ENCODE measurements at regions not wholly inside any gene's neighbourhood (a gene's known extent, or its start where the extent isn't known, plus 50 kb on each side); places are given as distances from the start of the nearest gene placed in this dataset.
"Not testable (repeated sequence)": the region's sequence is repeated elsewhere in the genome, so short reads cannot be mapped to it uniquely, and the experiment has no call there.

DNA sequence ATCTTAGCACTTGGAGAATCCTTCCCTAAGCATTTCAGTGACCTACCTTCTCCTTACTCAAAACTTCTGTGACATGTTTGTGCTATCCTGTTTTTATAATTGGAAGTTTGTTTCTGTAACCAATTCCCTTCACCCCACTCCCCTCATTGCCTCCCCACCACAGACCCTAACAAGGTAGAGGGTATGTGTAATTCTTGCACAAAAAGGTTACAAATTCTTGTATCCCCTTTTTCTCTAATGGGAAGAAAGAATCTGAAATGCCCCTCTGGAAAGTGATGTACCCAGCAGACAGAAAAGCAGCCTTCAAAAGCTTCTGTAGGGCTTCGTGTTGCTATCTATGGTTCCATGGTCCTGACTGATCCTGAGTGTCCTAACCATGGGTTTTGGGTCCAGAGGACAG lies 111.7 kb upstream of the TMEM170B start:
- DNase-seq = no peak

DNA sequence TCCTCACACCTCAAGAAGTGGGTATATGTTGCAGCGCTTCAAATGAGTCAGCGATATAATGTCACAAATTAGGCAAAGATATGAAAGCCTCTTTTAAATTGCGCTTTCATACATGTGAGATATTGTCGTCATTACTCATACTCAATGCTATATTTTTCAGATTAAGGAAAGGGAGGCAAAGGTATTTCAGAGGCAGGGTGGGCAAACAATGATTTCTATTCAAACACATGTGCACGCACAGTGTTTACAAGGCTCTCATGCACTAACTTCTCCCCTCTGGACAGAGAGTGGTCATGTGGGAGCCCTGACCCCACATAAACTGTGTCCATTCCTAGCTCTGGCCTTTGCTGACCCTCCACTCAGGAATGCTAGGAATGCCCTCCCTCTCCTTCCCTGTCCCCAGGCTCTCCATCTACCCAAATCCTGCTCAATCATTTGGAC lies 112.1 kb upstream of the TMEM170B start:
- no peak for DNase-seq

DNA sequence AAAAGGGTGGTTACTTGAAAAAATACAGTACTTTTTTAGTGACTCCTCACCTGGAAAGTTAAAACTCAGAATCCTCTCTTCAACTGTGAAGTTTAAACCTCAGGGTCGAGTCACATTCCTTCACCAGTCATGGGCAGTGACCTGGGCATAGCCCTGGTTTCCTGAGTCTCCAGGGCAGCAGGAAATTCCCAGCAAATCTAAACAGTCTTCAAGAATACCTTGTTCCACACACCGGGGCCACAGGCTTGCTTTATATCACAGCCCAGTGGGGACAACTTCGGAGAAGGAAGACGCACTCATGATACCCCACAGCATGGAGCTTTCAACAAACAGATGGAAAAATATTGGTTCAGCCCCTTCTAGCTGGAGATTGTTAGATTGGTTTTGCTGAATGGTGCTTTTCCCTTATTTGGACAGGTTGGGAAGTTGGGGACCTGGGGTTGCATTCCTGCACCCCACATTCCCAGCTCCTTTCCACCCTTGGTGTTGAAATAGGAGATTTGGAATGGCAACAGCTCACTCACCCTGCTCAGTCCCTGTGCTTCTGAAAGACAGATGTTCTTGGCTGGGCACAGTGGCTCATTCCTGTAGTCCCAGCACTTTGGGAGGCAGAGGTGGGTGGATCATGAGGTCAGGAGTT lies 113.0 kb upstream of the TMEM170B start:
- no peak for DNase-seq

DNA sequence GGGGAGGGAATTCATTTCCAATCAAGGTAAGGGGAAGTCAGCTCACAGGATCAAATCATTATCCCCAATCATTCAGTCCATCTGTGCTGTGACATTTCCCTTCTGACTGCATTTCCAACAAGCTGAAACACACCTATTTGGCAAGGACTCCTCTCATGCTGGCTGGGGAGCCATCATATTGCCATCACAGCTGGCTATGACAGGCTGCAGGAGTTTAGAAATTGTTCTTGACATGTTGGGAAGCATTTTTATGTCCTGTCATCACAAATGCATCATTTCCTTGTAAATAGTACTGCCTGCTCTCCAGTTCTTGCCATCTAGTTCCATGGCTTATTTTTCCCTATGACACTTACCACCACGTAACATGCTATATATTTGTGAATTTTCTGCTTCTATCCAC lies 113.9 kb upstream of the TMEM170B start:
- no peak for DNase-seq

DNA sequence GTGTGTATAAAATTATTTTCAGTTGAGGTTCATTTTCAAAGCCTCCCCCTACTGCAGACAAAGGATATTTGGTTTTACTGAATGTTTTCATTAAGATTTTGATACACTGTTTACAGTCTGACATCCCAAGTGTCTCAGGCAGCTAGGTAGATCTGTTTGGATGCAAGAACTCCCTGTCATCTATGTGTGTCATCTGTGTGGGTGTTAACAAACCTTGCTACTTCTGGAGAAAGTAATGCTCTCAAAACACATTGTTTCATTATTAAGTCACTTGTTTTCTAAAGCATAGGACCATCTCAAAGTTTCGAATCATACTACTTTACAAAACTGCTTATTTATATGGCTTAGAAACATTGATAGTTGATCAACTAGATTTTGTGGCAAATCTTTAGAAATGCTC lies 114.5 kb upstream of the TMEM170B start:
- no peak for DNase-seq

DNA sequence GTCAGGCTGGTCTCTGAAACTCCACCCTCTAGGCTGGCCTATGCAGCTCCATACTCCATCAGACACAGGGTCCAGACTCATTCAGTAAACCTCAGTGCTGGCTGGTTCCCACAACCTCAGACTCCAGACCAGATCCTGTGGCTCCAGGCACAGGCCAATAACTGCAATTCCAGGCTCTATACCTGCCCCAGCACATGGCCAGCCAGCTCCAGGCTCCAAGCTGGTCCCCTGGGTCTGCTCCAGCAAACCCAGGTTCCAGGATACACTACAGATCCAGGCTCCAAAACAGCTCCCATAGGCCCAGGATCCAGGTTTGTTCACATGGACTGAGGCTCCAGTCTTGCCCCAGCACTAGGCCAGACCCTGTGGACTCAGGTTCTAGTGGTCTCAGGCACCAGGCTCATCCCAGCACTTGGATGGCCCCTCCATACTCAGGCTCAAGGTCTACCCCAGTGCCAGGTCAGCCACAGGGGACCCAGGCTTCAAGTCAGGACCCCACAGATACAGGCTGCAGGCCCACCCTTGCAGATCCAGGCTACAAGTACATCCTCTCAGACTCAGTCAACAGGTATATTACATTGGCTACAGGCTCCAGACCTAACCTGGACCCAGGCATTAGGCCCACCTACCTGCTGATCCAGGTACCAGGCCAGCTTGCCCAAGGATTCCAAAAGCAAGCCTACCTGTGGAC lies 117.6 kb upstream of the TMEM170B start:
- DNase-seq = no peak

DNA sequence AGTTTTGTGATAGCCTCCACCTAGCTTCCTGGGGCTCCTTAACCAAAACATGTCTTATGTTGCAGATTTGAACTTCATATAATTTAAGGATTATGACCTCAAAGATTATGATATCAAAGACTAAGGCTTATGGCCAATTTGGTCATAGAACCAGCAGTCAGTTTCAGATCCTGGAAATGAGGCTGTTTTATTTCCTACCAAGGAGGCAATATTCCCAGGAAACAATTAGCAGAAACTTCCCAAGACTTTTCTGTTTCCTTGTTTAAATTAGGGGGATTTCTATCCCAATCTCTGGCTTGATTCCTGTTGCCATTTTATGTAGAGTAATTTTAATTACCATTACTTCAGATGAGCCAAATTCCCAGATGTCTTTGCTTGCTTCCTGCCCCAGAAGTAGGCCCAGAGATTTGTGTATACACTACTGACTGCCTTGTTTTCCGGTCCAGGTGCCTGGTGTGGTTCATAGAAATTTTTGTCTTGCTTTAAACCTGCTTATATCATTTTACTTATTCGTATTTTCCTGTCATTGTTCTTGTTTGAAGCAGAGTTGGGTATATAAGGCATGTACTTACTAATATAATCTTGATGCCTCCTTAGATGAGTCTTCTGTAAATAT lies 119.2 kb upstream of the TMEM170B start:
- no peak for DNase-seq

DNA sequence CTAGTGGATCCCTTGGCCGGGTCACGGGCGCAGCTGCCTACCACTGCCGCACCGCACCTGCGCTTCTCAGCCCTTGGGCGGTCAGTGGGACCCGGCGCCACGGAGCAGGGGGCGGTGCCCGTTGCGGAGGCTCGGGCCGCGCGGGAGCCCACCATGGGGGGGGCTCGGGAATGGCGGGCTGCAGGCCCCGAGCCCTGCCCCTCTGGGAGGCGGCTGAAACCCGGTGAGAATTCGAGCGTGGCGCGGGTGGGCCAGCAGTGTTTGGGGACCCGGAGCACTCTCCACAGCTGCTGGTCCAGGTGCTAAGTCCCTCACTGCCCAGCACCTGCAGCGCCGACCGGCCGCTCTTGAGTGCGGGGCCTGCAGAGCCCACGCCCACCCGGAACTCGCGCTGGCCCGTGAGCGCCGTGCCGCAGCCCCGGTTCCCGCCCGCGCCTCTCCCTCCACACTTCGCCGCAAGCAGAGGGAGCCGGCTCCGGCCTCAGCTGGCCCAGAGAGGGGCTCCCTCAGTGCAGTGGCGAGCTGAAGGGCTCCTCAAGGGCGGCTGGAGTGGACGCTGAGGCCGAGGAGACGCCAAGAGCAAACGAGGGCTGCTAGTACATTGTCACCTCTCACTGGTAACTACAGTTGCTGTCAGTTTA lies 120.5 kb upstream of the TMEM170B start:
- DNase-seq = no peak

DNA sequence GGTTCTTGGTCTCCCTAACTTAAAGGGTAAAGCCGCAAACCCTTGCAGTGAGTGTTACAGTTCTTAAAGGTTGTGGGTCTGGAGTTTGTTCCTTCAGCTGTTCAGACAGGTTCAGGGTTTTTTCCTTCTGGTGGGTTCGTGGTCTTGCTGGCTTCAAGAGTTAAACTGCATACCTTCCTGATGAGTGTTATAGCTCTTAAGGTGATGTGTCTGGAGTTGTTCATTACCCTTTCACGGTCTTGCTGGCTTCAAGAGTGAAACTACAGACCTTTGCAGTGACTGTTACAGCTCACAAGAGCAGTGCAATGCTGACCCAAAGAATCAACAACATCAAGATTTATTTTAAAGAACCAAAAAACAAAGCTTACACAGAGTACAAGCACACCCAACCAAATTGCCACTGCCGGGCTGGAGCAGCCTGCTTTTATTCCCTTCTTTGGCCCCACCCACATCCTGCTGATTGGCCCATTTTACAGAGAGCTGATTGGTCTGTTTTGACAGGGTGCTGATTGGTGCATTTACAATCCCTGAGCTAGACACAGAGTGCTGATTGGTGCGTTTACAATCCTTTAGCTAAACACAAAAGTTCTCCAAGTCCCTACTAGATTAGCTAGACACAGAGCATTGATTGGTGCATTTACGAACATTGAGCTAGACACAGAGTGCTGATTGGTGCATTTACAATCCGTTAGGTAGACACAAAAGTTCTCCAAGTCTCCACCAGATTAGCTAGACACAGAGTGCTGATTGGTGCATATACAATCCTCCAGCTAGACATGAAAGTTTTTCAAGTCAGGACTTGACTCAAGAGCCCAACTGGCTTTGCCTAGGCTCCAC lies 121.2 kb upstream of the TMEM170B start:
- not testable (repeated sequence) for DNase-seq

DNA sequence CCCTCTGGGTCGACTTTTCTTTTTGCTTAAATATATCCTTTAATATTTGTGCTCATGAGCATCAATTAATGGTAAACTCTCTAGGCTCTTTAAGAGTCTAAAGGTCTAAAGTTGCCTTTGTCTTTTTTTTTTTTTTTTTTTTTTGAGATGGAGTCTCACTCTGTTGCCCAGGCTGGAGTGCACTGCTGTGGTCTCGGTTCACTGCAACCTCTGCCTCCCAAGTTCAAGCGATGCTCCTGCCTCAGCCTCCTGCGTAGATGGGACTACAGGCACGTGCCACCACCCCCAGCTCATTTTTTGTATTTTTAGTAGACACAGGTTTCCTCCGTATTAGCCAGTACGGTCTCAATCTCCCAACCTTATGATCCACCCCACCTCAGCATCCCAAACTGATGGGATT lies 122.0 kb upstream of the TMEM170B start:
- no peak for DNase-seq

DNA sequence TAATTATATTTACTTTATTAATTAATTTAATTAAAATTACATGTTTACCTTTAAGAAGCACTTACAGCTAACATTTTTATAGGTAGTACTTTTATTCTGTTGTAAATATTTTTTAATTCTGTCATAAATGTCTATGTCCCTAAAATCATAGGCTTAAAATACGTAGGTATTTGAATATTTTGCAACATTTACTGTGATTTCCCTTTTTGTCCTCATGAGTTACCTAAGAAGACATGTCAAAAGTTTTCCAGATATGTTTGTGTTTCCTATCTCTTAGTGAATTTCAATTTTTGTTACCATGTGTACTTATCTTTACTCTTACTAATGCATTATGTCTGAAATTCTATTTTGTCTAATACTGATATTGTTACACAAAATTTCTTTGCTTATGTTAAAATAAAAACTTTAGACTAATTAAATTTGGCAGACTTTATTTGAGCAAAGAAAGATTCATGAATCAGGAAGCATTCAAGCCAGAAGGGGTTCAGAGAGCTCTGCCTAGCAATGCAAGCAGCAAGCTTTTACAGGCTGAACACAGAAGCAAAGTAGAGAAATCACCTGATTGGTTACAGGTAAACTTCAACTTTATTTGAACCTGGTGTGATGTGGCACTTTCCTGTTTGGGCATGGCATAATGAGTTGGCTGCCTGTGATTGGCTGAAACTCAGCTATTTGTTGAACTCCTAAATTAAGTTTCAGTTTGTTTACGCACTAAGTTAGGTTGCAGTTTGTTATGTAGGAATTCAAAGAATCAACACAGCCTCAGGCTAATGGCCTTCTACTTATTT lies 123.2 kb upstream of the TMEM170B start:
- DNase-seq = no peak

DNA sequence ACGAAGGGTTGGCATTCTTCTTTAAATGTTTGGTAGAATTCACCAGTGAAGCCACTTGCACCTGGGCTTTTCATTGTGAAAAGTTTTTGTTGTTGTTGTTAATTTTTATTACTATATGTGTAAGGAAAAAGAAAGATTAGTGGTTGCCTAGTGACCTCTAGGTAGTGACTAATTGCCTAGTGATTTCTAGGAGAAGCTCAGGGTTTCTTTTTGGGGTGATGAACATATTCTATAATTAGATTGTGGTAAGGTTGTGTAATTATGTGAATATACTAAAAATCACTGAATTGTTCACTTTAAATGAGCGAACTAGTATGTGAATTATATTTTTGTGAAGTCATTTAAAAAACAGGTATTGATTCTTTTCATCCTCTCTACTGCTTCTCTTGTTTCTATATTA lies 123.8 kb upstream of the TMEM170B start:
- no peak for DNase-seq

DNA sequence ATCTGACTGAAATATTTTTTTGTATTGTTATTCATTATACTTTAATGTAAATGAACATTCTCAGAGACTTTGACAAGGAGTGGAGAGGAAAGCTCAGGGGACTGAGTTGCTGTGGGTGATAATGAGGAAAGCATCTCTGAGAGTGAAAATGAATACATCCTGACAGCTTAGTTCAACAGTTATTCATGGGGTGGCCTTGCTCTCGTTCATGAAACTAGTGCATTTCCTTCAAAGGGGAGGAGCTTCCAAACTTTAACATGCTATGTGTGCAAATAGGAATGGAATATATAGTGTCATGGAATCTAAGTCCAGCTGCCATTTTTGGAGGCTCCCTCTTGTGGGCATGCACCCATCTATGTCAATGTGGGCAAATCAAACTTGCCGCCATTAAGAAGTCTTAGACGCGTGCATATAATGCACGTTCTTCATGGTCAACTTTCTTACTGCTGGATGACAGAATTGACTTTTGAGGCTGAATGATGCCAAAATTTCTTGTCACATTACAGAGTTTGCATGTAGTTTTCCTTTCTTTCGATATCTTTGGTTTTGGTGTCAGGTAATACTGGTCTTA lies 124.3 kb upstream of the TMEM170B start:
- DNase-seq = no peak

DNA sequence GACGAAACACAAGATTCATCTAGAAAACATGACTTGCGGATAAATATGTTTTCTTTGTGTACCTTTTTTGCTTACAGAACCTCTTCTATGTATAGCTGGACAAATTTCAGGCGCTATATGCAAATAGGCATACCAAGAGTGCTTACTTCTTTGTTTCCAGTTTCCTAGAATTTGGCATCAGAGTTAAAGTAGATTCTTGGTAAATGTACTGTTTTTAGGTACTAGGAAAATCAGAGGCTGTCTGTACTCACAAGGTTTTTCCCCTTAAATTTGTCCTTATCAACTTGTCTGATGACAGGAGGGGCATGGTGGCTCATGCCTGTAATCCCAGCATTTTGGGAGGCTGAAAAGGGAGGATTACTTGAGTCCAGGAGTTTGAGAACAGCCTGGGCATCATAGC lies 124.9 kb upstream of the TMEM170B start:
- no peak for DNase-seq

DNA sequence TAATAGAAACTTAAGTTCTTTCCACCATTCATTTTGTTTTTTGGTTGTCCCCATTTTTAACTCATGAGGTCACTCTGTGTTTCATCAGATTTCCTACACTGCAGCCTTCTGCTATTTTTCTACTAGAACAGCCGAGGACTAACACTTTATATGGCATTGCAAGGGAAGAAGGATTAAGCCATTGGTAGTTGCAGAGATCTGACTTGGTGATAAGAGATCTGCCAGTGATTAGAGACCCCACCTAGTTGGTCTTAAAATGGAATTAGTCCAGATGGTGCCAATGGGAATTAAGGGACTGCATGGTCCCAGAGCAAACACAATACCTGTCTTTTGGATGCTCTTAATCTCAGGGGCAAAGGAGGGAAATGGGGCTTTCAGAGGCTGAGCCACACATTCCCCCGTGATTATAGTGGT lies 125.5 kb upstream of the TMEM170B start:
- DNase-seq = no peak

DNA sequence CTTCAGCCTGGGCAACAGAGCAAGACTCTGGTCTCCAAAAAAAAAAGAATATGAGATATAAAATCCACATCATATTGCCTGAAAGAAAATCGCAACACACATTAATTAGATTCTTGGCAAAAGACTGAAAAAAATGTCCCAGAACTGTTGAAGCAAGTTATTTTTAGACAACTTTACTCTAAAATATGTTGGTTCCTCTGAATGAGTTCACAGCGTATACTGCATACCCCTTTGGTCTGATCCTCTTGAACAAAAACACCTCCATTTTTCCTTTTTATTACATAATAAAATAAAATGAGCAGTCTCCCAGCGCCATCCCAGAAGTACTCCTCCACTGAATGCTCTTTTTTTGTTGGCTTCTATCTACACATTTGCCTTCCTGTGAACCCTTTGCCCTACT lies 126.0 kb upstream of the TMEM170B start:
- no peak for DNase-seq

DNA sequence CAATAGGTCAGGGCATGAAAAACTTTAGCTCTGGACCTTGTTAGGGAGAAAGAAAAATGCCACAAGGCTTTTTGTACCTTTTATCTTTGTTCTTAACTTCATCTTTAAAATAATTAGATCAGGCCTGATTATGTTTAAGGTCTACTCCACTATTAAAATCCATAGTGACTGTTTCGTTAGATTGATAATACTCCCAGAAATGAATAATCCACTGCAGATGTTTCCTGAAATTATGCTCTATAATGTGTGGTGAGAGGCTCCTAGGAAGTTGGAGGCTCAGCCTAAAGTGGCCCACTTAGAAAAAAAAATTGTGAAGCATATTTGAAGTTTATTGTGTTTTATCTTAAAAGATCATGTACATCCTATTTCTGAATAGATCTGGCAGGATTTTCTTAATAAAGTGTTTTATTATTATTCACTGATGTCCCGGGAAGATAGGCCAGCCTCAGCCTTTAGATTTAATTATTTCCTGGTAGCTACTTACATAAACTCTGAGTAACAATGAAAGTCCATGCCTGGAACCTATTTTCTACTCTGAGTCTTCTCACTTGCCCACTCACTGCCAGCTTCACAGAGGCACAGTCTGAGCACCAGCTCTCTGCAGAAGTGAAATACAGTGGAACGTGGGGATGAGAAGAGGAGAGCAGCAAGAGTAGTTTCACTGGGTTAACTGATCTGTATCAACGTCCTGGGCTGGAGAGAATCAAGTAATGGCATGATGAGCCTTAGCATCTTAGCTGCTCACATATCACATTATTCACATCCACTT lies 126.8 kb upstream of the TMEM170B start:
- no peak for DNase-seq

DNA sequence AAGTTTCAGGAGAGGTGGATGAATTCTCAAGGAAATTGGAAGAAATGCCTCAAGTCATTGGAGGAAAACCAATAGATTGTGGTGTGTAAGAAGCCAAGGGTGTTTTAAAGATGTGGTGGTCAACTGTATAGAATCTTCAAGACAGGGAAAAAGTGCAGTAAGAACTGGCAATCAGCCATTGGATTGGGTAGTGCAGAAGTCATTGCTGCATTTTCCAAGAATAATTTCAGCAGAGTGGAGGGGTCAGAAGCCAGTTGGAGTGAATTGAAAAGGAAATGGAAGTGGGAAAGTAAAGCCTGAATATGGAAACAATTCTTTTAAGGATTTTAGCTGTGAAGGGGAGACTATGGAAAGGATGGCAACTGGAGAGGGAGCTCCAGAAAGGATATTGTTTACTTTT lies 128.2 kb upstream of the TMEM170B start:
- no peak for DNase-seq

DNA sequence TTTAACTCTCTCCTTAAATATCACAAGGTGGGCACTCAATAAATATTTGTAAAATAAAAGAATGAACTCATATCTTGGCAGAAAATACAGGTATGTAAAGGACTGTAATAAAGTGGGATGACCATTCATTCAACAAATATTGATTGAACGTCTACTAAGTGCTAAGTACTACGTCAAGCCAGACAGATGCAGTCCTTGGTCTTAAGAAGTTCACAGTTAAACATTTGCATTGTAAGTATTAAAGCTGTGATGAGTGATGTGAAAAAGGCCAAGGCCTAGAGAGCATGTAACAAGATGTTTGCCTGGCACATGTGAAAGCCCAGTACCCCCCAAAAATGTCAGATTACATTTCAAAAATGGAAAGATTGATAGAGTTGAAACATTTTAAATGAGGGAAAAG lies 130.1 kb upstream of the TMEM170B start:
- no peak for DNase-seq

DNA sequence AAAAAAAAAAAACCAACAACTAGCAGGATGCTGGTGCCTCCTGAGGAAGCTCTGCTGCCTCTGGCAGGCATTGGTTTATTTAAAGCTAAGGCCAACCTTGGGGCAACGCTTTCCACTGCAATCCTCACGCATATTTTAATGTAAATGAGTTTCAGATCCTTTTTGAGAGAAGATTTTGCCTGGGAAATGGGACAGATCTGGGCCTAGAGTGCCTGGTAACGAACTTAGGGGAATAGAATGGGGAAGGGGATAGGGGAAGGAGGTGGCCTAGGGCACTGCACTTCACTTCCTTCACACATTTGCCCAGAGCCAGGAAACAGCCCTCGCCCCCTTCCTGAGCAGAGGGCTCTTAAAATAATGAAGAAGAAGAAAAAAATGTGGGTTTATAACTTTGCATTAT lies 132.7 kb upstream of the TMEM170B start:
- DNase-seq = no peak

DNA sequence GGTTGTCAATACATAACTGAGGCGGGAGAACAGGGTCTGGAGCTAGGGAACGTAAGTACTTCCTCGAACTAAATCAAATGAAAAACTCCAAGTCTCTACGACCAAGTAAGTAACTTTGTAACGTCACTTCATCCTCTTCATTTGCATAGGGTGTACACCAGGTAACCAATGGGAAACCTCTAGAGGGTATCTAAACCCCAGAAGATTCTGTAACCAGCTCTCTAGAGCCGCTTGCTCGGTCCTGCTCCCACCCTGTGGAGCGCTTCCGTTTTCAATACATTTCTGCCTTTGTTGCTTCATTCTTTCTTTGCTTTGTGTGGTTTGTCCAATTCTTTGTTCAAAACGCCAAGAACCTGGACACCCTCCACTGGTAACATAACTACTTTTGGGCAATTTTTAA lies 133.5 kb upstream of the TMEM170B start:
- DNase-seq = no peak
